KG1 (cell line): ENCODE measurements at regions not wholly inside any gene's neighbourhood (a gene's known extent, or its start where the extent isn't known, plus 50 kb on each side); places are given as distances from the start of the nearest gene placed in this dataset.

Experiments used
- DNase-seq: peaks from one replicate; lab custom pipeline; 2025; lab: John Stamatoyannopoulos, UW

DNA sequence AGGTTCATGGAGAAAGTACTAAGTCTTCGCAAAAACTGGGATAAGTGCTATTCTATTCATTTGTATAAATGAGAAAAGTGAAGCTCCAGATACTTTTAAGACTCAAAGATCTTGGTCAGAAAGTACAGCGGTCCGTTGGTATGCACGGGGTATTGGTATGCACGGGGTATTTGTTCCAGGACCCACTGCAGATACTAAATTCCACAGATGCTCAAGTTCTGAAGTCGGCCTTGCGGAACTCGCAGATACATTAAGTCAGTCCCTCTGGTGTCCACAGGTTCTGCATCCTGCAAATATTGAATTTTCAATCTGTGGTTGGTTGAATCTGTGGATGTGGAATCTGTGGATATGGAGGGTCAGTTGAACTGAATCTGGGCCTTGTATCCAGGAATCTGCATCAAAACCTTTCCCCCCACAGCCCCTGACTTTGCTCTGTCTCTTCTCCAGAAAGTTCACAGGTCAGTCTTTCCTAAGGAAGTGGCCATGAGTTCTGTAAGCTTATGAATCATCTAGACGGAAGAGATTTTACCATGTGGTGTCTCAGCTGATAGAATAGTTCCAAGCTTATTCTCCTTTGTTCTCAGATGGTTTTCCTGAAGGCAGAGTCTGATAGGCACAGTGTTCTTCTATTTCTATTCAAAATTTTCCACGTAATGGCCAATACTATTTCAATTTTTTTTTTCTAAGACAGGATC, 274.7 kb downstream of the NEDD1 start:
- no peak for DNase-seq

DNA sequence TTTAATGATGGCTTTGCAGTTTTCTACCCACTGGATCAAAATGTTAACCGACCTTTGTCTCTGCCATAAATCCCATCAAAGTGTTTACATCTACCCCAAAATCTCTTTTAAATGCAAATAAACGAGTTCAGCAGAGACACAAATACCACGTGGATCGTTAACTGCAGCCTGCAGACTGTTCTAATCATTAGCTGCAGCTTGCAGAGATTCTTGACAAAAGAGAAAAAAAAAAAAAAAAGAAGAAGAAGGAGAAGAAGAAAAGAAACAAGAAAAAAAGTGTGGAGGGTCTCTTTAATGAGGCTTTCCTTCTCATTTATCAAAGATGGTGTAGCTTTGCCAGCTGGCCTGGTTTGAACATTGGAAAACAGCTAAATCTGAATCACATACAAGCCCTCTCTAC, 275.7 kb downstream of the NEDD1 start:
- DNase-seq = no peak

DNA sequence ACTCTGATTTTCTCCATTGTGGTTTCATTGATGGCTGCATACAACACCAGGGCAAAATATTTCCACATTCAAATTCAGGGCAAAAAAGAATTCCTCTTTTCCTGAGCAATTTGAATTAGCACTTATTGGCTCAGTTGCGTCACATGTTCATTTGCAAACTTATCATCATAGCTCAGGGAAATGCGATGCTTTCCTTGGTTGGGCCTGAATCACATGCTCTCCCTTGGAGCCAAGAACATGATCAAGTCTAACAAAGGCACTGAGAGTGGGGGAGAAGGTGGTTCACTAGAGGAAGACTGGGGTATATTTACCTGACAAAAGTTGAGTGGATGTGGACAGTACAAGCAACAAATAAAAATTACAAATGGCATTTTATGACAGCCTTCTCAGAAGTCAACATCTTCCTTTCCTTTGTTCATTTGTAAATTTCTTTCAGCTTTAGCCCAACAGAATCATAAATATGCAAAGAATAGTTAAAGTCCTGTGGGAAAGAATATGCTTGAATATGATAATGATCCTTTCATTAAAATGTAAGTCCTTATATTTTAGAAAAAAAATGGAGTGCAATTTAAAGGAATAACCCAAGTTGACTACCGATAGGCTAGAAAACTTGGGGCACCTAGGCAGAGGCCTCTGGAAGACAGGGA, 277.2 kb downstream of the NEDD1 start:
- DNase-seq = no peak

DNA sequence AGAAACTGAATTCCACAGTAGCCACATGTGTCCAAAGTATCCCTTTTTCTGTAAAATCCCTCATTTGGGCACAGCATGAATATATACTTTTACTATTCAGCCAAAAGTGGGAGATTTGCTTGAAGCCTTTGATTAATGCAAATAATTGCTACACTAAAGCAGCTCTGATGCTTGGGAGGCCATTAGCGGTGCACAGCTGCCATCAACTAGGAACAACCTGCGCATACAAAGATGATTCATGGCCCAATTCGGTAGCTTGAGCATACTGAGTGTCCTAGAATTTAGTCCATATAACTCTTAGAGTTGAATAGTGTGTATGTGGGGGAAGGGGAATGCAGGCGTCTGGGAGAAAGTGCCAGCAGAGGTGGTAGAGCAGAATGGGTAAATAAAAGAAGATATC, 277.0 kb upstream of the RMST start:
- DNase-seq = no peak

GRCh38 chr12:97194546-97194945, 268.1 kb upstream of the RMST start:
- no peak for DNase-seq

DNA sequence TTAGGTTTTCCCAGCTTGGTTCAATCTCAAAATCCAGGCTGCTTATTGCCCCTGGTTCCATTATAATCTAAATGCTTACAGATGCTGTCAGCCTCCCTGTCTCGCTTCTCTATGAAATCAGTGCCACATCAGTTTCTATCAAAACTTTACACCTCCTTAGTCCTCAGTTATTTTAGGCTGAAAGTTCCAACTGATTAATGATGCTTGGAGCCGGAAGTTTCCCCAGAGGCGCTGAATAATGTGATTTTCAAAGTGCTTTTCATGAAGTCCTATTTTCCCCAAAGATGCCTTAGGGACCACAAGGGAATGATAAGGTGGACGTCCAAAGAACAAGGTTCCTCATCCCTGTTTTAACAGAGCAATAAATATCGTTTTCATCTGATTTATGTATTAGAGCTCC, 262.4 kb upstream of the RMST start:
- DNase-seq = no peak

- no peak for DNase-seq
These were observed 259.2 kb upstream of the RMST start for GRCh38 chr12:97203408-97203807.

DNA sequence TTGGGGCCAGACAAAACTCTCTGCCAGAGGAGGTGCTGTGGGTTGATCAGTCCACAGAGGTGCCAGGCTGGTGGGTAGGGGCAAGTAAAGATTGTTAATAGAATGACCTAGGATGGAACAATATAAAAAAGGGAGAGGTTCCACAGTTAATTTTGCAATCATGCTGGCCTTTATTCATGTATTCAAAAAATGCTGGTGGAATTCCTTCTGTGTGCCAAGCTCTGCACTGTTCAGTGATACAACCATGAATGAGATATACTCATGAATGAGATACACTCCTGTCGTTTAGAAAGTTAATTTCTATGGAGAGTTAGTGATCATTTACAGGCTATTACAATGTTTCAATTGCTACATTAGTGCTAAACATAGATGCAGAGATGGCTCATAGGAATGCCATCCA, 252.6 kb upstream of the RMST start:
- no peak for DNase-seq

GRCh38 chr12:97211416-97211930, 251.1 kb upstream of the RMST start:
- no peak for DNase-seq

GRCh38 chr12:97216848-97217247, 245.8 kb upstream of the RMST start:
- DNase-seq = no peak

GRCh38 chr12:97222391-97222790, 240.2 kb upstream of the RMST start:
- no peak for DNase-seq

DNA sequence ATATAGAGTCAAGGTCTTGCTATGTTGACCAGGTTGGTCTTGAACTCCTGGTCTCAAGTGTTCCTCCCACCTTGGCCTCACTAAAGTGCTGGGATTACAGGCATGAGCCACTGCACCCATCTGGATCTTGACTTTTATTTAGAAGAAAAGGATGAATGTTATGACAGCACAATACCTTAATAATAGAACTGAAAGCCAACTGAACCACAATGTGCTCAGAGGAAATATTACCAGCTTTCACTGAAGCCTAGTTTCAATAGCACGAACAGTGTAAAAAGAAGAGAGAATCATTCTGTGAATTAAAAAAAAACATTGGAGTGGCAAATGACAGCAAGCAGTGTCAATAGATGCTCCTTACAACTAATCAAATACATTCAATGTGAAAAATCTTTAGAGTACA, 239.2 kb upstream of the RMST start:
- DNase-seq = no peak

GRCh38 chr12:97229004-97229403, 233.6 kb upstream of the RMST start:
- no peak for DNase-seq

- no peak for DNase-seq
These were observed 227.5 kb upstream of the RMST start for GRCh38 chr12:97235102-97235501.

DNA sequence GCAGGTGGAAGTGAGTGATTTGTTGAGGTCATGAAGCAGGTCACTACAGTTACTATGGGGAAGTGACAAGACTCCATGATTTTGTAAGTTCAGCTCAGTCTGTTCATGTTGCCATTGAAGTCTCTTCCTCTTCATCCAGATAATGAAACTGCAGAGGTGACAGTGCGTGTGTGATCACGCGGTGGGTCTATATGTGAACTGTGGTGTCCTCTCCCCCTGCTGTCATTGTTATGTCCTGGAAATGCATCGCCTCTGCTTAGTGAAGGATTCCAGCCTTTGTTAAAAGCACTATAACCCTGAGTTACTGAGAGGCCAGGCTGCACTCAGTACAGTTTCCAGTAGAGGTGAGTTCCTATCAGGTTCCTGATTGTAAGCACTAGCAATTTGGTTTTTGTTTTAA, 216.2 kb upstream of the RMST start:
- DNase-seq = no peak

DNA sequence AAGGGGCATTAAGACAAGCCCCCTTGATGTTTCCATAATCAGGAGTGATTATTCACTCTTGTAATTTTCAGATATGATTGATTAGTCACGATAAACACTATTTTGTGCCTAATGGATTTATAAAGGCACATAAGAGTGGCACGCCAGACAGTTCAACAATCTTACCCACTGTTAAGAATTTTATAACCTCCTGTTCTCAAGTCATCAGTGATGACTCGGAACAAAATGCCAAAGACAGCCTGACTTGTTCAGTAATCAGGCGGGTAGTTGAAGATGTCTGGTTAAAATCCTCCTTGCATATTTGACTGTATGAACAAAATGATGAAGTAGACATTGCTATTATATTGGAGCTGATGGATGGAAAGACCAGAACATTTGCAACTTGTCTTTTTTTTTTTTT, 212.1 kb upstream of the RMST start:
- DNase-seq = no peak

DNA sequence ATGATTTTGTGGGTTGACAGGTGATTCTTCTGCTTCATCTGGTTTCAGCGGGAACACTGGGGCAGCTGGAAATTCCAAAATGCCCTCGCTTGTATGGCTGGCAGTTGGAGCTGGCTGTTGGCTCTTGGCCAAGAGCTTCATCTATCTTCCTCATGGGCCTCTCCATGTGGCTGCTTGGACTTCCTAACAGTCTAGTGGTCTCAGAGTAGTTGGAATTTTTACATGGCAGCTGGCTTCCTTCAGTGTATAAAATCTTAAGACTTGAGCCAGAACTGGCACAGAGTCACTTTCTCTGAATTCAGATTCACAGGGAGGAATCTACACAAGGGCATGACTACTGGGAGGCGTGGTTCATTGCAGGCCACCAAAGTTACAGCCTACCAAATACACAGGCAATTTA, 204.9 kb upstream of the RMST start:
- DNase-seq = no peak

- no peak for DNase-seq
These were observed 203.5 kb upstream of the RMST start for GRCh38 chr12:97259098-97259497.

DNA sequence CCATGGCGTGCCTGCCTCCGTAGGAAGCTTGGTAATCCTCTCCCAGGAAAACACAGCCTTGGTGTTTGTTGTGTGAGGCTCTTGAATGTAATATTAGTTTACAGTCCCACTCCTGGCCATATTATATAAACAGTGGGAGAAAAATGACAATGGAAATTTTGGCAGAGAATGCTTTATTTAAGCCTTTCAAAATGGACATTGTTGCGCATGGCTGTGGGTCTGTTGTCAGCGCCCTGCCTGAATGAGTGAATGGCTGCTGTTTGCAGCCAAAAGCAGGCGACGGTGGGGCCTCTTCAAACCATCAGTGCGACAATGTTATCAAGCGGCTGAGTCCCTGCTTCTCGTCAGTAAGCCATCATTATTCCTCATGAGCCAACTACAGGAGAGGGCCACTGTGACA, 201.8 kb upstream of the RMST start:
- DNase-seq = no peak

DNA sequence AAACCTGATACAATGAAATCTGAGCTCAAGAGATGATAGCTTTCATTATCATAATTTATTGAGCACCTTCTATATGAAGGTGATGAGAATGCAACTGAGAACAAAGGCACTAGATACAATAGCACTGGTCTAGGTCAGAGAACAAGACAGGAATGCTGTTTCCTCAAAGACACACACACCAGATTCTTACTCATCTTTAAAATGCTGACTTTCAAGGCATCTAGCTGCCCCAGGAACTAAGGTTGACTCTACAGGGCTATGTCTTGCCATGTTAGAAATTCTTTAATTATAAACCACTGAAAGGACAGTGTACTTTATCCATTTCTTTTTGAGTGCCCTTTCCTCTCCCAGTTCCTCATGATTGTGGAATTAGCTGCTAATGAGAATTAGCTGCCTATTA, 195.4 kb upstream of the RMST start:
- no peak for DNase-seq

- no peak for DNase-seq
These were observed 194.9 kb upstream of the RMST start for GRCh38 chr12:97267594-97268202.

- DNase-seq = no peak
These were observed 190.1 kb upstream of the RMST start for GRCh38 chr12:97272471-97272870.

GRCh38 chr12:97274386-97274785, 188.2 kb upstream of the RMST start:
- DNase-seq = no peak

- no peak for DNase-seq
These were observed 187.3 kb upstream of the RMST start for GRCh38 chr12:97275256-97275655.
